Loucy (cell line): ENCODE measurements at regions not wholly inside any gene's neighbourhood (a gene's known extent, or its start where the extent isn't known, plus 50 kb on each side); places are given as distances from the start of the nearest gene placed in this dataset.

ENCODE experiments used
- H2AFZ ChIP-seq: fragments of 200-600 bp; sonication (generic); 2 replicates; pipeline ENCODE4 v1.6.0; 2016; ENCODE audit warnings: antibody characterized with exemption, mild to moderate bottlenecking, low read length, moderate library complexity
- H3F3A ChIP-seq: fragments of 200-600 bp; 2 replicates; pipeline ENCODE4 v1.6.0; 2016; ENCODE audit warnings: antibody characterized with exemption, low read depth, mild to moderate bottlenecking
- H3K27me3 ChIP-seq: fragments of 200-600 bp; sonication (generic); 2 replicates; pipeline ENCODE4 v1.6.1; 2014; ENCODE audit warnings: low read length, mild to moderate bottlenecking; ENCODE audit not compliant: insufficient read depth, poor library complexity, severe bottlenecking
- H3K36me3 ChIP-seq: fragments of 200-600 bp; sonication (generic); 2 replicates; pipeline ENCODE4 v1.6.1; 2016; ENCODE audit warnings: low read length; ENCODE audit not compliant: insufficient read depth
- H3K4me1 ChIP-seq: fragments of 200-600 bp; sonication (generic); 2 replicates; pipeline ENCODE4 v1.5.1; 2014; ENCODE audit warnings: low read length, mild to moderate bottlenecking; ENCODE audit not compliant: insufficient read depth, poor library complexity, severe bottlenecking
- H3K4me2 ChIP-seq: fragments of 200-600 bp; sonication (generic); 2 replicates; pipeline ENCODE4 v1.6.0; 2014; ENCODE audit warnings: antibody characterized with exemption, low read length, low read depth, mild to moderate bottlenecking; ENCODE audit not compliant: poor library complexity, severe bottlenecking
- H3K4me3 ChIP-seq: fragments of 200-600 bp; sonication (generic); 2 replicates; pipeline ENCODE4 v1.5.1; 2014; ENCODE audit warnings: low read length, mild to moderate bottlenecking, mixed read lengths; ENCODE audit not compliant: poor library complexity, severe bottlenecking
- H3K79me2 ChIP-seq: fragments of 200-600 bp; sonication (generic); 2 replicates; pipeline ENCODE4 v1.6.1; 2014; ENCODE audit warnings: low read length; ENCODE audit not compliant: insufficient read depth
- H3K9ac ChIP-seq: fragments of 200-600 bp; sonication (generic); 2 replicates; pipeline ENCODE4 v1.6.0; 2014; ENCODE audit warnings: mild to moderate bottlenecking, low read depth, low read length, moderate library complexity; ENCODE audit not compliant: poor library complexity, severe bottlenecking
- H3K9me2 ChIP-seq: fragments of 200-600 bp; sonication (generic); replicated peaks from 2 replicates; pipeline ENCODE4 v1.6.1; 2016; ENCODE audit warnings: low read depth, low read length, mixed read lengths
- H3K9me3 ChIP-seq: fragments of 200-600 bp; sonication (generic); 2 replicates; pipeline ENCODE4 v1.6.1; 2014; ENCODE audit warnings: mild to moderate bottlenecking, antibody characterized with exemption, low read length, low read depth; ENCODE audit not compliant: insufficient read depth
- H4K20me1 ChIP-seq: fragments of 200-600 bp; sonication (generic); 2 replicates; pipeline ENCODE4 v1.6.0; 2014; ENCODE audit warnings: antibody characterized with exemption, low read length, mild to moderate bottlenecking; ENCODE audit not compliant: insufficient read depth, poor library complexity, severe bottlenecking
- EZH2phosphoT487 ChIP-seq: fragments of 200-600 bp; IDR thresholded peaks from 2 replicates; pipeline ENCODE4 v1.6.1; 2018; ENCODE audit warnings: antibody characterized with exemption, mild to moderate bottlenecking, moderate library complexity, borderline replicate concordance
- TF ChIP-seq, protein P1 (sequence below): fragments of 200-600 bp; sonication (generic); conservative IDR thresholded peaks from 2 replicates; pipeline ENCODE4 v1.5.1; 2014; ENCODE audit warnings: mild to moderate bottlenecking, antibody characterized with exemption, low read length

- Histone ChIP-seq H3K79me2 (no peaks in the 10 kb centered on the region), H3K36me3 (no peaks in the 10 kb centered on the region)
Observed at GRCh38 chr4:124279741-124280140, 432.8 kb downstream of the ANKRD50 start.

GRCh38 chr4:124282301-124282898, 430.1 kb downstream of the ANKRD50 start:
- TF ChIP-seq, protein P1, sequence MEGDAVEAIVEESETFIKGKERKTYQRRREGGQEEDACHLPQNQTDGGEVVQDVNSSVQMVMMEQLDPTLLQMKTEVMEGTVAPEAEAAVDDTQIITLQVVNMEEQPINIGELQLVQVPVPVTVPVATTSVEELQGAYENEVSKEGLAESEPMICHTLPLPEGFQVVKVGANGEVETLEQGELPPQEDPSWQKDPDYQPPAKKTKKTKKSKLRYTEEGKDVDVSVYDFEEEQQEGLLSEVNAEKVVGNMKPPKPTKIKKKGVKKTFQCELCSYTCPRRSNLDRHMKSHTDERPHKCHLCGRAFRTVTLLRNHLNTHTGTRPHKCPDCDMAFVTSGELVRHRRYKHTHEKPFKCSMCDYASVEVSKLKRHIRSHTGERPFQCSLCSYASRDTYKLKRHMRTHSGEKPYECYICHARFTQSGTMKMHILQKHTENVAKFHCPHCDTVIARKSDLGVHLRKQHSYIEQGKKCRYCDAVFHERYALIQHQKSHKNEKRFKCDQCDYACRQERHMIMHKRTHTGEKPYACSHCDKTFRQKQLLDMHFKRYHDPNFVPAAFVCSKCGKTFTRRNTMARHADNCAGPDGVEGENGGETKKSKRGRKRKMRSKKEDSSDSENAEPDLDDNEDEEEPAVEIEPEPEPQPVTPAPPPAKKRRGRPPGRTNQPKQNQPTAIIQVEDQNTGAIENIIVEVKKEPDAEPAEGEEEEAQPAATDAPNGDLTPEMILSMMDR = no peak
- TF ChIP-seq EZH2phosphoT487 = no peak
- no peak overlapping the region for H3K4me3 ChIP-seq
- no peaks in the 10 kb centered on the region for H3K36me3 ChIP-seq
- H3K4me2 ChIP-seq = no peak overlapping the region
- no peaks in the 10 kb centered on the region for H3K4me1 ChIP-seq
- H3K9me2 ChIP-seq = no peaks in the 10 kb centered on the region
- H3K27me3 ChIP-seq = no peaks in the 10 kb centered on the region
- H3K79me2 ChIP-seq = no peaks in the 10 kb centered on the region
- H3F3A ChIP-seq = no peaks in the 10 kb centered on the region
- no peaks in the 10 kb centered on the region for H4K20me1 ChIP-seq
- no peaks in the 10 kb centered on the region for H3K9me3 ChIP-seq
- no peak overlapping the region for H2AFZ ChIP-seq
- H3K9ac ChIP-seq = no peak overlapping the region

More at GRCh38 chr4:124279741-124280140, 432.8 kb downstream of the ANKRD50 start:
- Histone ChIP-seq H3K9me3 (no peaks in the 10 kb centered on the region), H2AFZ (no peak overlapping the region; the same call in 1 of the 2 replicates), H3K4me1 (no peaks in the 10 kb centered on the region), H3K9me2 (no peaks in the 10 kb centered on the region), H4K20me1 (no peaks in the 10 kb centered on the region), H3K9ac (no peak overlapping the region), H3K4me3 (no peak overlapping the region), H3K4me2 (no peak overlapping the region), H3F3A (no peaks in the 10 kb centered on the region), H3K27me3 (no peaks in the 10 kb centered on the region)
- no peak for TF ChIP-seq EZH2phosphoT487
- TF ChIP-seq, protein P1 = no peak

GRCh38 chr4:124288706-124289486, 423.6 kb downstream of the ANKRD50 start:
- Histone ChIP-seq H3K27me3 (no peaks in the 10 kb centered on the region), H4K20me1 (no peaks in the 10 kb centered on the region), H3K4me1 (no peaks in the 10 kb centered on the region), H3K4me3 (no peak overlapping the region), H3K79me2 (no peaks in the 10 kb centered on the region), H2AFZ (no peak overlapping the region), H3K4me2 (no peak overlapping the region), H3K36me3 (no peaks in the 10 kb centered on the region), H3K9me2 (no peaks in the 10 kb centered on the region), H3K9me3 (no peaks in the 10 kb centered on the region), H3K9ac (no peak overlapping the region), H3F3A (no peaks in the 10 kb centered on the region)
- TF ChIP-seq, protein P1 = no peak
- no peak for TF ChIP-seq EZH2phosphoT487
